Prostate gland (tissue), 2 donors: ENCODE measurements at regions not wholly inside any gene's neighbourhood (a gene's known extent, or its start where the extent isn't known, plus 50 kb on each side); places are given as distances from the start of the nearest gene placed in this dataset.

Source experiments
- CTCF ChIP-seq, 4 experiments: fragments of 200-600 bp in 2 of 4; fragments of 450-650 bp in 2 of 4; sonication (generic) in 2 of 4; IDR thresholded peaks; 1 replicate in 3 of 4; 2 replicates in 1 of 4; pipeline ENCODE4 v1.5.1; 2016 to 2019; ENCODE audit warnings: antibody characterized with exemption in 4 of 4, mild to moderate bottlenecking in 2 of 4, moderate library complexity in 2 of 4
- POLR2A ChIP-seq: fragments of 450-650 bp; IDR thresholded peaks from one replicate; pipeline ENCODE4 v1.6.1; 2016; ENCODE audit warnings: antibody characterized with exemption, mild to moderate bottlenecking

GRCh38 chr21:29462479-29462878, 163.8 kb downstream of the BACH1 start:
- no peak for TF ChIP-seq POLR2A
- TF ChIP-seq CTCF (IDR thresholded peaks at IDR 0.05) = no peak
